A673 (cell line): ENCODE measurements at regions not wholly inside any gene's neighbourhood (a gene's known extent, or its start where the extent isn't known, plus 50 kb on each side); places are given as distances from the start of the nearest gene placed in this dataset.

ENCODE experiments used
- BruUV-seq: library from RNA; stranded (reverse); fragments of 400-500 nt; replicated peaks from 2 replicates; lab custom pipeline; 2021; lab: Mats Ljungman, UMichigan
- CTCF ChIA-PET: fragments of 300-600 bp; sonication (Branson Sonifier 250); formaldehyde crosslinking; loops from one replicate; lab custom pipeline; 2022; ENCODE audit warnings: antibody characterized with exemption; lab: Charles Lee
- POLR2A ChIA-PET: fragments of 300-600 bp; sonication (Branson Sonifier 250); formaldehyde crosslinking; loops from one replicate; lab custom pipeline; 2022; ENCODE audit warnings: antibody characterized with exemption; ENCODE audit not compliant: low non-redundant PET; lab: Charles Lee
- DNase-seq: peaks from one replicate; pipeline ENCODE4 v3.0.0-alpha.2; 2015; ENCODE audit warnings: low spot score
- H3K27ac ChIP-seq: fragments of 200-600 bp; sonication (generic); 2 replicates; pipeline ENCODE4 v1.5.1; 2016; ENCODE audit warnings: mixed run types, low read depth, mild to moderate bottlenecking, mixed read lengths, antibody characterized with exemption, low read length; ENCODE audit not compliant: poor library complexity, severe bottlenecking
- H3K27me3 ChIP-seq: fragments of 200-600 bp; sonication (generic); replicated peaks from 2 replicates; pipeline ENCODE4 v1.6.1; 2017; ENCODE audit warnings: mixed run types, low read depth, mild to moderate bottlenecking, mixed read lengths, antibody characterized with exemption, low read length; ENCODE audit not compliant: insufficient read depth, poor library complexity
- H3K36me3 ChIP-seq: fragments of 200-600 bp; sonication (generic); 2 replicates; pipeline ENCODE4 v1.6.1; 2016; ENCODE audit warnings: mixed run types, mild to moderate bottlenecking, mixed read lengths, antibody characterized with exemption, low read length; ENCODE audit not compliant: insufficient read depth, poor library complexity, severe bottlenecking
- H3K4me1 ChIP-seq: fragments of 200-600 bp; sonication (generic); 2 replicates; pipeline ENCODE4 v1.6.1; 2017; ENCODE audit warnings: mixed run types, mild to moderate bottlenecking, mixed read lengths, antibody characterized with exemption, low read length; ENCODE audit not compliant: insufficient read depth, poor library complexity, severe bottlenecking
- H3K4me3 ChIP-seq: fragments of 200-600 bp; sonication (generic); 2 replicates; pipeline ENCODE4 v1.5.1; 2016; ENCODE audit warnings: low read depth, mixed run types, mild to moderate bottlenecking, mixed read lengths, low read length; ENCODE audit not compliant: poor library complexity, severe bottlenecking
- H3K9me3 ChIP-seq: fragments of 200-600 bp; sonication (generic); 2 replicates; pipeline ENCODE4 v1.6.1; 2016; ENCODE audit warnings: mixed run types, low read depth, mild to moderate bottlenecking, mixed read lengths, antibody characterized with exemption, low read length; ENCODE audit not compliant: poor library complexity, severe bottlenecking
- CTCF ChIP-seq: fragments of 300-800, 200-600 bp; sonication (generic); conservative IDR thresholded peaks from 2 replicates; pipeline ENCODE4 v1.5.1; 2017; ENCODE audit warnings: low read depth, mild to moderate bottlenecking, antibody characterized with exemption, low read length, moderate library complexity, mixed read lengths
- EZH2 ChIP-seq: fragments of 200-600 bp; sonication (generic); IDR thresholded peaks from 2 replicates; pipeline ENCODE4 v1.6.1; 2017; ENCODE audit warnings: borderline replicate concordance, low read depth, mild to moderate bottlenecking, mixed read lengths, antibody characterized with exemption, low read length; ENCODE audit not compliant: poor library complexity, severe bottlenecking
- intact Hi-C: fragments of 100-400 bp; cut with micrococcal nuclease; formaldehyde crosslinking; loops from one replicate; pipeline ENCODE4 v1.10.0; 2022; ENCODE audit not compliant: unreplicated experiment

- DNase-seq = no peak
- no peaks in the 10 kb centered on the region for H3K4me1 ChIP-seq
- TF ChIP-seq EZH2 = no peak
- no peak for TF ChIP-seq CTCF
- BruUV-seq = no TSS peak
- intact Hi-C loops = no loop called here
- H3K9me3 ChIP-seq = no peaks in the 10 kb centered on the region
- H3K27ac ChIP-seq = no peak overlapping the region
- POLR2A ChIA-PET = no interaction called here
- H3K4me3 ChIP-seq = no peak overlapping the region
- H3K27me3 ChIP-seq = no peaks in the 10 kb centered on the region
- H3K36me3 ChIP-seq = no peaks in the 10 kb centered on the region
- CTCF ChIA-PET = no interaction called here
Measured at GRCh38 chr14:98474900-98475299, 797.1 kb downstream of the BCL11B start.

- BruUV-seq = no TSS peak
- POLR2A ChIA-PET = no interaction called here
- no peaks in the 10 kb centered on the region for H3K27me3 ChIP-seq
- H3K9me3 ChIP-seq = no peaks in the 10 kb centered on the region
- no peak for TF ChIP-seq CTCF
- TF ChIP-seq EZH2 = no peak
- no peaks in the 10 kb centered on the region for H3K4me1 ChIP-seq
- CTCF ChIA-PET = no interaction called here
- H3K36me3 ChIP-seq = no peaks in the 10 kb centered on the region
- no peak overlapping the region for H3K27ac ChIP-seq
- DNase-seq = no peak
- no peak overlapping the region for H3K4me3 ChIP-seq
- intact Hi-C loops = no loop called here
Measured at GRCh38 chr14:98477935-98478334, 794.1 kb downstream of the BCL11B start.

GRCh38 chr14:98489115-98489514 is 782.9 kb downstream of the BCL11B start:
- no peak for DNase-seq
- TF ChIP-seq EZH2 (no peak), CTCF (no peak)
- Histone ChIP-seq H3K4me3 (no peak overlapping the region), H3K36me3 (no peaks in the 10 kb centered on the region), H3K4me1 (peaks cover 3% of the 10 kb centered on the region), H3K27me3 (no peaks in the 10 kb centered on the region), H3K9me3 (peaks cover 2% of the 10 kb centered on the region), H3K27ac (no peak overlapping the region)
- intact Hi-C loops = no loop called here
- CTCF ChIA-PET = no interaction called here
- BruUV-seq = no TSS peak
- POLR2A ChIA-PET = no interaction called here
